ENCODE measurements at regions not wholly inside any gene's neighbourhood (a gene's known extent, or its start where the extent isn't known, plus 50 kb on each side); places are given as distances from the start of the nearest gene placed in this dataset.

GRCh38 chr15:47917881-47918280, 200.6 kb downstream of the SEMA6D start:
- TF ChIP-seq CTCF (optimal IDR thresholded peaks at IDR 0.05 in 1 of 3, IDR thresholded peaks at IDR 0.05 in 1 of 3, conservative IDR thresholded peaks at IDR 0.05 in 1 of 3; ENCODE audit: extremely low read depth in 1 of 3, insufficient read depth in 2 of 3, low read length in 3 of 3) (no peak), EZH2 (IDR thresholded peaks at IDR 0.05; ENCODE audit: low read length) (no peak)
